HG02798 (cell line): ENCODE measurements at regions not wholly inside any gene's neighbourhood (a gene's known extent, or its start where the extent isn't known, plus 50 kb on each side); places are given as distances from the start of the nearest gene placed in this dataset.

Experiments
- ATAC-seq: cut with Tn5 transposase; IDR thresholded peaks from one replicate; pipeline ENCODE4 v1.9.1; 2021; ENCODE audit warnings: mild to moderate bottlenecking; ENCODE audit not compliant: unreplicated experiment, poor library complexity

GRCh38 chr9:1794547-1795270, 220.4 kb upstream of the SMARCA2 start:
- no peak for ATAC-seq

DNA sequence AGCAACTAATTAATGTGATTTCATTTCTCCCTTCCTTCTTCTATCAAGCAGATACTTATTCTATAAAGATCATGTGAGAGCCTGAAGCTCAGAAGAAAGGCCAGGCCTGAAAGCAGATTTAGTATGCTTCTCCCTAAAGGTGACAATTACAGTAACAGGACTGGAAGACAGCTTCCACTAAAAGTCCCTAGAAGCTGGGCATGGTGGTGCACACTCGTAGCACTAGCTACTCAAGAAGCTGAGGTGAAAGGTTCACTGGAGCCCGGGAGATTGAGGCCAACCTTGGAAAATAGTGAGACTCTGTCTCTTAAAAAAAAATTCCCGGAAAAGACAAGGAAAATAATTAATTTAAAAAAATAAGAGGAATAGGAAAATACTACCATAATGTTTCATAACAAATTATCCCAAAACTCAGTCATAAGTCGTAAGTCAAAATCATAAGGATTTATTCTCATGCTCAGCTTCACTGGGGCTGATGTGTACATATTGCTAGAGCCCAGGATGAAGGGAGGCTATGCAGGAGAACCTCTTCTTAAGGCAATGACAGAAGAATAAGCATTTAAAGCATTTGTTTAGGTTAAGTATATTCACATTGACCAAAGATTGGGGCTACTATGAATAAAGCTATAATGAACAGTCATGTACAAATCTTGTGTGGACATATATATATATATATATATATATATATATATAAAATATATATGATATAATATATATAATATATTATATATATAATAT, 210.8 kb upstream of the SMARCA2 start:
- ATAC-seq = no peak

GRCh38 chr9:1829719-1830118, 185.4 kb upstream of the SMARCA2 start:
- ATAC-seq = no peak

GRCh38 chr9:1832960-1833359, 182.2 kb upstream of the SMARCA2 start:
- no peak for ATAC-seq

- ATAC-seq = peak; percentile 83
Observed at GRCh38 chr9:1837453-1838084, 177.6 kb upstream of the SMARCA2 start.

- no peak for ATAC-seq
Observed at GRCh38 chr9:1839909-1840308, 175.2 kb upstream of the SMARCA2 start.

DNA sequence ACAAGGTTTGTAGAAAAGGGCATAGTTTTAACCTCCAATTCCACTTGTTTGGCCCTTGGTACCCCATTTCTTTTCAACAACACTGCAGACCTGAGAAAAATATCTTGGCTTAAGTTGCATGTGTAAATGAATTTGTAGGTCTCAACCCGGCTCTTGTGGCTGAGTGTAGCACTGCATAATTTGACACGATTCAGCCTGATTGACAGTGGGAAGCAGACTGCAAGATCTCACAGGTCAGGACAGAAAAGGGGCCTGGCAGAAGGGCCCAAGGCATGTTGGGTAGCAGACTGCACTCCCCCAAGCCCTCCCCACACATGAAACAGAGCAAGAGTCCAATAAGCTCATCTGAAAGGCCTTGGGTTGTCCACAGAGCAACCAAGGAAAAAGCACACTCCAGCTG, 169.7 kb upstream of the SMARCA2 start:
- no peak for ATAC-seq

GRCh38 chr9:1855726-1856125, 159.4 kb upstream of the SMARCA2 start:
- ATAC-seq = no peak

GRCh38 chr9:1857808-1858207, 157.3 kb upstream of the SMARCA2 start:
- no peak for ATAC-seq

GRCh38 chr9:1869843-1870242, 145.3 kb upstream of the SMARCA2 start:
- peak; percentile 85 for ATAC-seq

- ATAC-seq = no peak
Observed at GRCh38 chr9:1870915-1871314, 144.2 kb upstream of the SMARCA2 start.

DNA sequence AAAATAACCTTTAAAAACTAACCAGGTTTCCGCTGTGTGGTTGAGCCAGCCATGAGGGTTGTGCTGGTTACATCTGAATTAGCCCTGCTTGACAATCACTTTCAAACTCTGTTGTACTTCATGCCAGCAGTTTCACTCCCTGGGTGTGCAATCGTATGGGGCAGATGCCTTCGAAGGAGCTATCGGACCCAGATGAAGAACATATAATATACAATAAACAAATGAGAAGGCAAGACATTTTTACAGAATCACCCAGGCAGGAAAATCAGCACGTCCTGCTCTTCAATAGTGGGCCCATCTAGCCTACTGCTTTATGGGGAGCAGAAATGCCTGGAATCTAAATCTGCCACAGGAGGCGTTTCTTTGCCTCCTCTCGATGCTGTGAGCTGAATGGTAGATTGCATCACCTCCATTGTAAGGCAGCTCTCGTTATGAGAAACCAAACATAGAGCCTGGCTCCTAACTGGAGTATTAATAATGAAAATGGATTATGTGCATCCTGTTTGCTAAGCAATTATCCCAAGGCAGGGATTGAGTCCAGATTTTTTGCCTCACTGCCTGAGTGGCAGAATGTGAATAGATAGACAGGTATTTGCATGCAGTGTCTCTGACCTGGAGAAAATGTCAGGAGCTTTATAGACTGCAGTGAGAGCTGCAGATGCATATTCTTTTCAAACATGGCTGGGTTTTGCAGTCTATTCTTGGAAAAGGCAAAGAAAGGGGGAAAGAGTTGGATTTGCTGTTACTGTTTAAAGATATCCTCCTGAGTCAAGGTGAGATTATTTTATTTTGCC, 143.3 kb upstream of the SMARCA2 start:
- no peak for ATAC-seq

GRCh38 chr9:1875251-1875851, 139.8 kb upstream of the SMARCA2 start:
- no peak for ATAC-seq

DNA sequence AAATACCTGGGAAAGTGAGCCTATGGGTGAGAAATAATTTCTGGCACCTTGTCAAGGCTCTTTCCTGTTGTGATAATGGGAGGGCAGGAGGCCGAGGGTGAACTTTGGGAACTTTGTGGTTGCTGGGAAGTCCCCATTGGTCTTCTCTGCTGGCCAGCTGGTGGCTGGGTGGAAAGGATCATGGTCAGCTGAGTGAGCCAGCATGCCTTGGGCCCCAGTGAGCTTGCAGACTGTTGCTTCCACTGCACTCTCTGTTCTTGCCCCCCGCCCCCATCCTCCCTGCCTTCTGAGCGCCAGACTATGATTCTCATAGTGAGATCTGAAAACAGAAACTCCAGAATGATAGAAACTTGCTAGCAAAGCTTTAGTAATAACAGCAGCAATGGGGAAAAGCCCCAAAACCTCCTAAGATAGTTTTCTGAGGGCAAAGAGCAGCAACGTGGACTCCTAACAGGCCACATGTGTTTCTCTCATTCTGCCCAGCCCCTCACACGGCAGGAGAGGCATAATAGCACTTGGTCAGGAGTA, 139.2 kb upstream of the SMARCA2 start:
- ATAC-seq = peak; percentile 72

DNA sequence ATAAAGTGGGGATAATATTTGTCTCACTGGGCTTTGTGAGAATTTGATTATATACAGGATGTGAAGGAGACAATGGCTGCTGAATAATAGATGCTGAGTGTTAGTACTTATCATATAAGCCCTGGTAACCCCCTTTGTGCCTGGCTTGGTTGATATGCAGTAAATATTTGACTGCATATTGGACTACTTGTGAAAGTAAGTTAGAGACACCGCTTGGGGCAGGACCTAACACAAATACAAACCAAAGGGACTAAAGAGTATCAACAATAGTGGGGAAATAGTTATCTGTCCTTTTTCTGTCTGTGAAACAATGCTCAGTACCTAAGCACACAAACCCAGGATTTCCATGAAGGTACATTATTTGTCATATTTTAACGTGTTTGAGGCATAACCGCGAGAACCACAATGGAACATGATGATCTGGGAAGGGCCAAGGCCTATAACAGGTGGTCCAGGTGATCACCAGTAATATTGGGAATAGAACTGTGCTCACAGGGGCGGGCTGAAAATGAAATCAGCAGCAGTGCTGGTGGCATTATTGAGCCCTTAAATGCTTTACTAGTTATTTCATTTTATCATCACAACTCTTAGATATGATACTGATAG, 138.2 kb upstream of the SMARCA2 start:
- ATAC-seq = no peak

- ATAC-seq = no peak
Observed at GRCh38 chr9:1877951-1878350, 137.2 kb upstream of the SMARCA2 start.

GRCh38 chr9:1878811-1879210, 136.3 kb upstream of the SMARCA2 start:
- ATAC-seq = no peak

GRCh38 chr9:1879501-1879900, 135.6 kb upstream of the SMARCA2 start:
- peak; percentile 38 for ATAC-seq

DNA sequence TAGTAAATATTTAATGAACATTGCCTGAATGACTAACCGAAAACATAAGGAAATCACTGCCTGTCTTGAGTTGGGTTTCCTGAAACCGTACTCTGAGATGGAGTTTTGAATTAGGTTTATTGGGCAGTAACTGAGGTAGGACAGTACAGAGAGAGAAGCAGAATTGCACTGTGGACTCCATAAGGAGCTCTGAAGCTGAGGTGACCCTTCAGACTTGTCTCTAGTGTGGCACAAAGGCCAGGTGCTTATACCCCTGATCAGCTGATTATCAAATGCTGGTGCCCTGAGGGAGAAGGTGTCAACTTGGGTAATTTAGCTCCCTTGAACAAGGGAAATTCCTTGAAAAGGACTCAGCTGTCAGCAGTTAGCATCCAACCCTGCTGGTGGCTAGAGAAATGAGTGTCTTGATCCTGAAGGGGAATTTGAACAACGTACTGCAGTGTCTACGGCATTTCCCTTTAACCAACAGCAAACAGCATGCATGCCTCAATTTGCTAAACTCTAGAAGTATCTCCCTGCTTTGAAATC, 135.0 kb upstream of the SMARCA2 start:
- ATAC-seq = no peak
